Trophoblast cell (in vitro differentiated cells and primary cell): ENCODE measurements at regions not wholly inside any gene's neighbourhood (a gene's known extent, or its start where the extent isn't known, plus 50 kb on each side); places are given as distances from the start of the nearest gene placed in this dataset.

ENCODE experiments used
- DNase-seq, 2 donors: peaks; one replicate each; pipeline ENCODE4 v3.0.0-alpha.2; 2016
- H2AFZ ChIP-seq: 2 replicates; pipeline ENCODE4 v1.6.1; 2013; ENCODE audit warnings: low read length, moderate library complexity, mild to moderate bottlenecking; ENCODE audit not compliant: insufficient read depth, poor library complexity
- H2AK5ac ChIP-seq: 2 replicates; pipeline ENCODE4 v1.6.1; 2013; ENCODE audit warnings: mild to moderate bottlenecking, low read length
- H2BK120ac ChIP-seq: 2 replicates; pipeline ENCODE4 v1.6.1; 2013; ENCODE audit warnings: low read length, mild to moderate bottlenecking, moderate library complexity; ENCODE audit not compliant: insufficient read depth, poor library complexity
- H2BK12ac ChIP-seq: 2 replicates; pipeline ENCODE4 v1.6.1; 2013; ENCODE audit warnings: mild to moderate bottlenecking, low read length, moderate library complexity
- H2BK5ac ChIP-seq: 2 replicates; pipeline ENCODE4 v1.6.1; 2013; ENCODE audit warnings: low read length, low read depth, moderate library complexity, mild to moderate bottlenecking; ENCODE audit not compliant: poor library complexity
- H3K14ac ChIP-seq: 2 replicates; pipeline ENCODE4 v1.6.1; 2013; ENCODE audit warnings: mild to moderate bottlenecking, low read length
- H3K18ac ChIP-seq: 2 replicates; pipeline ENCODE4 v1.6.1; 2013; ENCODE audit warnings: mild to moderate bottlenecking, low read length
- H3K23ac ChIP-seq: 2 replicates; pipeline ENCODE4 v1.6.1; 2013; ENCODE audit warnings: low read length
- H3K27ac ChIP-seq: 2 replicates; pipeline ENCODE4 v1.5.1; 2013; ENCODE audit warnings: low read depth, mild to moderate bottlenecking, inconsistent platforms, low read length, moderate library complexity
- H3K27me3 ChIP-seq: 2 replicates; pipeline ENCODE4 v1.6.1; 2013; ENCODE audit warnings: inconsistent platforms, mild to moderate bottlenecking, low read length, moderate library complexity; ENCODE audit not compliant: insufficient read depth
- H3K36me3 ChIP-seq, 2 experiments: 1 replicate in 1 of 2; 2 replicates in 1 of 2; pipeline ENCODE4 v1.6.1; 2013; ENCODE audit warnings: low read length in 2 of 2, mild to moderate bottlenecking in 2 of 2, moderate library complexity in 1 of 2; ENCODE audit not compliant: insufficient read depth in 2 of 2, control insufficient read depth in 1 of 2
- H3K4ac ChIP-seq: 2 replicates; pipeline ENCODE4 v1.6.1; 2013; ENCODE audit warnings: low read depth, mild to moderate bottlenecking, low read length, moderate library complexity
- H3K4me1 ChIP-seq, 2 experiments: 1 replicate in 1 of 2; 2 replicates in 1 of 2; pipeline ENCODE4 v1.6.1; 2013; ENCODE audit warnings: low read length in 2 of 2, mild to moderate bottlenecking in 2 of 2, moderate library complexity in 1 of 2; ENCODE audit not compliant: insufficient read depth in 2 of 2, control insufficient read depth in 1 of 2
- H3K4me2 ChIP-seq: 2 replicates; pipeline ENCODE4 v1.6.1; 2013; ENCODE audit warnings: inconsistent platforms, mild to moderate bottlenecking, low read length, moderate library complexity
- H3K4me3 ChIP-seq: 2 replicates; pipeline ENCODE4 v1.5.1; 2013; ENCODE audit warnings: mild to moderate bottlenecking, low read depth, low read length, inconsistent platforms
- H3K79me1 ChIP-seq: one replicate; pipeline ENCODE4 v1.6.1; 2013; ENCODE audit warnings: low read length
- H3K79me2 ChIP-seq: 2 replicates; pipeline ENCODE4 v1.6.1; 2013; ENCODE audit warnings: low read length, mild to moderate bottlenecking; ENCODE audit not compliant: control insufficient read depth, insufficient read depth, poor library complexity
- H3K9ac ChIP-seq: 2 replicates; pipeline ENCODE4 v1.6.1; 2013; ENCODE audit warnings: mild to moderate bottlenecking, low read length
- H3K9me3 ChIP-seq: 2 replicates; pipeline ENCODE4 v1.6.1; 2013; ENCODE audit warnings: low read depth, mild to moderate bottlenecking, control low read depth, inconsistent platforms, low read length; ENCODE audit not compliant: insufficient read depth
- H4K12ac ChIP-seq: 2 replicates; pipeline ENCODE4 v1.6.1; 2013; ENCODE audit warnings: low read depth, mild to moderate bottlenecking, low read length, moderate library complexity
- H4K8ac ChIP-seq: 2 replicates; pipeline ENCODE4 v1.6.1; 2013; ENCODE audit warnings: low read depth, mild to moderate bottlenecking, low read length, moderate library complexity
- H4K91ac ChIP-seq: one replicate; pipeline ENCODE4 v1.6.1; 2013; ENCODE audit warnings: low read depth, mild to moderate bottlenecking, low read length, moderate library complexity
- WGBS: extraction: QIAGEN DNeasy Blood & Tissue Kit; methylation state at CpG from one replicate; pipeline ENCODE4 v1.1.7; 2013; ENCODE audit warnings: missing lambda C conversion rate; ENCODE audit not compliant: insufficient read length, insufficient coverage; ENCODE audit errors: extremely low coverage; 5-methylcytosine and 5-hydroxymethylcytosine counted together

- Histone ChIP-seq H4K8ac (no peak overlapping the region), H3K4me2 (no peak overlapping the region), H3K27ac (no peak overlapping the region), H3K18ac (no peak overlapping the region), H2BK12ac (peak overlapping the region; percentile 99), H2BK120ac (peak overlapping the region; percentile 20), H4K12ac (no peak overlapping the region), H3K79me1 (peaks cover 4% of the 10 kb centered on the region), H3K23ac (no peak overlapping the region), H3K9me3 (no peaks in the 10 kb centered on the region), H2BK5ac (peak overlapping the region; percentile 64), H2AFZ (no peak overlapping the region), H3K14ac (no peak overlapping the region), H3K27me3 (no peaks in the 10 kb centered on the region), H3K4ac (no peak overlapping the region), H3K36me3 (no peaks in the 10 kb centered on the region), H3K9ac (no peak overlapping the region), H3K4me3 (no peak overlapping the region), H3K79me2 (no peaks in the 10 kb centered on the region), H2AK5ac (no peak overlapping the region), H4K91ac (peak overlapping the region; percentile 71), H3K4me1 (peaks cover 10% of the 10 kb centered on the region in 2 experiments)
- no CpG with 5 or more reads among the region's 8 CpGs for WGBS
- no peak for DNase-seq
Observed at GRCh38 chr1:229180161-229180560, 90.8 kb upstream of the RAB4A start.

- no peak overlapping the region for H3K27ac ChIP-seq
- WGBS = no CpG with 5 or more reads among the region's 2 CpGs
- no peak overlapping the region for H3K18ac ChIP-seq
- H4K12ac ChIP-seq = no peak overlapping the region
- H2BK120ac ChIP-seq = no peak overlapping the region
- no peak for DNase-seq
- H2AK5ac ChIP-seq = no peak overlapping the region
- H4K91ac ChIP-seq = no peak overlapping the region
- no peak overlapping the region for H3K4me2 ChIP-seq
- H3K9ac ChIP-seq = no peak overlapping the region
- no peak overlapping the region for H3K14ac ChIP-seq
- H3K79me1 ChIP-seq = peaks cover 4% of the 10 kb centered on the region
- no peaks in the 10 kb centered on the region for H3K27me3 ChIP-seq
- H3K79me2 ChIP-seq = no peaks in the 10 kb centered on the region
- H3K23ac ChIP-seq = no peak overlapping the region
- H3K36me3 ChIP-seq = no peaks in the 10 kb centered on the region
- no peaks in the 10 kb centered on the region for H3K9me3 ChIP-seq
- no peak overlapping the region for H4K8ac ChIP-seq
- H2BK5ac ChIP-seq = no peak overlapping the region
- no peak overlapping the region for H2AFZ ChIP-seq
- no peak overlapping the region for H2BK12ac ChIP-seq
- H3K4ac ChIP-seq = no peak overlapping the region
- no peak overlapping the region for H3K4me3 ChIP-seq
- H3K4me1 ChIP-seq = peaks cover 7 to 9% of the 10 kb centered on the region in 2 experiments
Observed at GRCh38 chr1:229181419-229181818, 89.5 kb upstream of the RAB4A start.

GRCh38 chr1:229183588-229183987 lies 87.3 kb upstream of the RAB4A start:
- H3K4me2 ChIP-seq = no peak overlapping the region
- no CpG with 5 or more reads among the region's 4 CpGs for WGBS
- no peaks in the 10 kb centered on the region for H3K27me3 ChIP-seq
- H3K4me3 ChIP-seq = no peak overlapping the region
- peak overlapping the region; percentile 89 for H2BK12ac ChIP-seq
- H2AK5ac ChIP-seq = peak overlapping the region; percentile 92
- H3K27ac ChIP-seq = no peak overlapping the region
- no peaks in the 10 kb centered on the region for H3K9me3 ChIP-seq
- H3K4ac ChIP-seq = no peak overlapping the region
- H3K14ac ChIP-seq = peak overlapping the region; percentile 80
- H4K12ac ChIP-seq = no peak overlapping the region
- no peak for DNase-seq
- no peaks in the 10 kb centered on the region for H3K36me3 ChIP-seq
- H3K9ac ChIP-seq = no peak overlapping the region
- H2BK120ac ChIP-seq = peak overlapping the region; percentile 18
- no peak overlapping the region for H2AFZ ChIP-seq
- H4K91ac ChIP-seq = peak overlapping the region; percentile 45
- H3K79me2 ChIP-seq = no peaks in the 10 kb centered on the region
- peak overlapping the region; percentile 16 for H2BK5ac ChIP-seq
- H3K4me1 ChIP-seq = peaks cover 7 to 9% of the 10 kb centered on the region in 2 experiments
- H3K79me1 ChIP-seq = peaks cover 2% of the 10 kb centered on the region
- H4K8ac ChIP-seq = no peak overlapping the region
- H3K23ac ChIP-seq = no peak overlapping the region
- peak overlapping the region; percentile 20 for H3K18ac ChIP-seq

GRCh38 chr1:229184066-229184465 lies 86.8 kb upstream of the RAB4A start:
- Histone ChIP-seq H3K14ac (no peak overlapping the region), H3K36me3 (no peaks in the 10 kb centered on the region), H3K27me3 (no peaks in the 10 kb centered on the region), H2AFZ (no peak overlapping the region), H3K27ac (no peak overlapping the region), H3K9me3 (no peaks in the 10 kb centered on the region), H4K91ac (no peak overlapping the region), H2BK120ac (no peak overlapping the region), H3K9ac (no peak overlapping the region), H3K4me3 (no peak overlapping the region), H3K4me1 (peaks cover 7 to 9% of the 10 kb centered on the region in 2 experiments), H3K79me1 (peaks cover 2% of the 10 kb centered on the region), H4K12ac (no peak overlapping the region), H2BK12ac (no peak overlapping the region), H3K4me2 (no peak overlapping the region), H3K79me2 (no peaks in the 10 kb centered on the region), H3K18ac (no peak overlapping the region), H3K4ac (no peak overlapping the region), H4K8ac (no peak overlapping the region), H2BK5ac (no peak overlapping the region), H3K23ac (no peak overlapping the region), H2AK5ac (no peak overlapping the region)
- no peak for DNase-seq
- no CpG with 5 or more reads among the region's 4 CpGs for WGBS
